Vagina (tissue), 2 donors: ENCODE measurements at regions not wholly inside any gene's neighbourhood (a gene's known extent, or its start where the extent isn't known, plus 50 kb on each side); places are given as distances from the start of the nearest gene placed in this dataset.

Source experiments
- POLR2A ChIP-seq, 2 donors: fragments of 450-650 bp; IDR thresholded peaks; one replicate each; pipeline ENCODE4 v1.6.1; 2017; ENCODE audit warnings: antibody characterized with exemption in 2 of 2, mild to moderate bottlenecking in 2 of 2, moderate library complexity in 2 of 2
- TF ChIP-seq, protein P1 (sequence below), 3 experiments: fragments of 450-650 bp in 2 of 3; fragments of 200-600 bp in 1 of 3; sonication (generic) in 1 of 3; IDR thresholded peaks; one replicate each; pipeline ENCODE4 v1.5.1; 2017 to 2019; ENCODE audit warnings: antibody characterized with exemption in 3 of 3, mild to moderate bottlenecking in 2 of 3, moderate library complexity in 2 of 3

DNA sequence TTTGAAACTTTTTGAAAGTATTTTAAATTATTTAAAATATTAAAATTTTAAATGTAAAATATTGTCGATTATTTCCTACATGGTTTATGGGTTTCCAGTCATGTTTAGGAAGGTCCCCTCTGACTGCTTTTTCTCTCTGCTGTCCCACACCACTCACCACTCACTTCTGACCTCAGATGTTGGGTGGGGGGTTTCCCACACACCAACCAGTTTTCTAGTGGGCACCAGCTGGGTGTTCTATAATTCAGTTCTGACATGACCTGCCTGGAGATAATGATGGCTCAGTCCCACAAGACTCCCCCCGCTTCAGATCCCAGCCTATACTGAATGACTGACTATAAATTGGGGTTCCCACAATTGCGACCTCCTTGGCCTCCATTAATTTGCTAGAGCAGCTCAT is 310.4 kb downstream of the GADD45G start:
- TF ChIP-seq, protein P1, sequence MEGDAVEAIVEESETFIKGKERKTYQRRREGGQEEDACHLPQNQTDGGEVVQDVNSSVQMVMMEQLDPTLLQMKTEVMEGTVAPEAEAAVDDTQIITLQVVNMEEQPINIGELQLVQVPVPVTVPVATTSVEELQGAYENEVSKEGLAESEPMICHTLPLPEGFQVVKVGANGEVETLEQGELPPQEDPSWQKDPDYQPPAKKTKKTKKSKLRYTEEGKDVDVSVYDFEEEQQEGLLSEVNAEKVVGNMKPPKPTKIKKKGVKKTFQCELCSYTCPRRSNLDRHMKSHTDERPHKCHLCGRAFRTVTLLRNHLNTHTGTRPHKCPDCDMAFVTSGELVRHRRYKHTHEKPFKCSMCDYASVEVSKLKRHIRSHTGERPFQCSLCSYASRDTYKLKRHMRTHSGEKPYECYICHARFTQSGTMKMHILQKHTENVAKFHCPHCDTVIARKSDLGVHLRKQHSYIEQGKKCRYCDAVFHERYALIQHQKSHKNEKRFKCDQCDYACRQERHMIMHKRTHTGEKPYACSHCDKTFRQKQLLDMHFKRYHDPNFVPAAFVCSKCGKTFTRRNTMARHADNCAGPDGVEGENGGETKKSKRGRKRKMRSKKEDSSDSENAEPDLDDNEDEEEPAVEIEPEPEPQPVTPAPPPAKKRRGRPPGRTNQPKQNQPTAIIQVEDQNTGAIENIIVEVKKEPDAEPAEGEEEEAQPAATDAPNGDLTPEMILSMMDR (IDR thresholded peaks at IDR 0.05), result no peak
- no peak for TF ChIP-seq POLR2A (IDR thresholded peaks at IDR 0.05)
